Upper lobe of left lung (tissue), 6 donors: ENCODE measurements at regions not wholly inside any gene's neighbourhood (a gene's known extent, or its start where the extent isn't known, plus 50 kb on each side); places are given as distances from the start of the nearest gene placed in this dataset.

Experiments
- ATAC-seq, 2 donors: fragments of 200-7000 bp; cut with Tn5 transposase; one replicate each; pipeline ENCODE4 v1.9.1; 2022; ENCODE audit warnings: mild to moderate bottlenecking in 2 of 2, moderate library complexity in 2 of 2; ENCODE audit not compliant: low FRiP score in 2 of 2
- DNase-seq, 2 donors: peaks; one replicate each; pipeline ENCODE4 v3.0.0-alpha.2; 2019 to 2020
- H3K27ac ChIP-seq, 4 donors: fragments of 200-600 bp; sonication (generic); one replicate each; pipeline ENCODE4 v1.5.1; 2016 to 2019
- H3K27me3 ChIP-seq, 4 donors: fragments of 200-600 bp; sonication (generic); one replicate each; pipeline ENCODE4 v1.5.1; 2017 to 2019
- H3K36me3 ChIP-seq, 4 donors: fragments of 200-600 bp; sonication (generic); one replicate each; pipeline ENCODE4 v1.5.1; 2016 to 2019
- H3K4me1 ChIP-seq, 4 donors: fragments of 200-600 bp; sonication (generic); one replicate each; pipeline ENCODE4 v1.5.1; 2018 to 2019
- H3K4me3 ChIP-seq, 4 donors: fragments of 200-600 bp; sonication (generic); one replicate each; pipeline ENCODE4 v1.5.1; 2017 to 2019; ENCODE audit warnings: mild to moderate bottlenecking in 2 of 4, moderate library complexity in 1 of 4
- H3K9me3 ChIP-seq, 4 donors: fragments of 200-600 bp; sonication (generic); one replicate each; pipeline ENCODE4 v1.5.1; 2018 to 2019
- EP300 ChIP-seq, 4 donors: sonication (generic); formaldehyde crosslinking; IDR thresholded peaks; one replicate each; pipeline ENCODE4 v1.5.1; 2017; ENCODE audit warnings: antibody characterized with exemption in 4 of 4, control low read depth in 2 of 4
- POLR2A ChIP-seq, 4 donors: fragments of 450-650 bp; IDR thresholded peaks; one replicate each; pipeline ENCODE4 v1.5.1; 2016 to 2017; ENCODE audit warnings: antibody characterized with exemption in 4 of 4, mild to moderate bottlenecking in 2 of 4
- POLR2AphosphoS5 ChIP-seq, 2 donors: sonication (generic); formaldehyde crosslinking; IDR thresholded peaks; one replicate each; pipeline ENCODE4 v1.5.1; 2017; ENCODE audit warnings: antibody characterized with exemption in 2 of 2
- WGBS, 2 donors: methylation state at CpG; one replicate each; pipeline ENCODE4 v1.1.5; 2017 to 2018; 5-methylcytosine and 5-hydroxymethylcytosine counted together
- TF ChIP-seq, protein P1 (sequence below), 6 experiments: fragments of 450-650 bp in 4 of 6; fragments of 200-600 bp in 2 of 6; sonication (generic) in 2 of 6; IDR thresholded peaks; one replicate each; pipeline ENCODE4 v1.5.1; 2016 to 2019; ENCODE audit warnings: antibody characterized with exemption in 6 of 6
- donor health status: DM: no; HTN: no; CAD: no; lungs with moderate emphysema.
- donor health status: DM: no; HTN: yes; CAD: no; lungs with severe emphysema.

GRCh38 chr1:201653883-201654282 is 115.0 kb downstream of the NAV1 start:
- peaks cover 0 to 9% (median 0%) of the 10 kb centered on the region in 4 donors for H3K36me3 ChIP-seq
- ATAC-seq, result no peak
- no peak for DNase-seq
- peaks cover 0 to 2% (median 0%) of the 10 kb centered on the region in 4 donors for H3K27me3 ChIP-seq
- no peaks in the 10 kb centered on the region for H3K9me3 ChIP-seq
- TF ChIP-seq, protein P1, sequence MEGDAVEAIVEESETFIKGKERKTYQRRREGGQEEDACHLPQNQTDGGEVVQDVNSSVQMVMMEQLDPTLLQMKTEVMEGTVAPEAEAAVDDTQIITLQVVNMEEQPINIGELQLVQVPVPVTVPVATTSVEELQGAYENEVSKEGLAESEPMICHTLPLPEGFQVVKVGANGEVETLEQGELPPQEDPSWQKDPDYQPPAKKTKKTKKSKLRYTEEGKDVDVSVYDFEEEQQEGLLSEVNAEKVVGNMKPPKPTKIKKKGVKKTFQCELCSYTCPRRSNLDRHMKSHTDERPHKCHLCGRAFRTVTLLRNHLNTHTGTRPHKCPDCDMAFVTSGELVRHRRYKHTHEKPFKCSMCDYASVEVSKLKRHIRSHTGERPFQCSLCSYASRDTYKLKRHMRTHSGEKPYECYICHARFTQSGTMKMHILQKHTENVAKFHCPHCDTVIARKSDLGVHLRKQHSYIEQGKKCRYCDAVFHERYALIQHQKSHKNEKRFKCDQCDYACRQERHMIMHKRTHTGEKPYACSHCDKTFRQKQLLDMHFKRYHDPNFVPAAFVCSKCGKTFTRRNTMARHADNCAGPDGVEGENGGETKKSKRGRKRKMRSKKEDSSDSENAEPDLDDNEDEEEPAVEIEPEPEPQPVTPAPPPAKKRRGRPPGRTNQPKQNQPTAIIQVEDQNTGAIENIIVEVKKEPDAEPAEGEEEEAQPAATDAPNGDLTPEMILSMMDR (IDR thresholded peaks at IDR 0.05), result no peak
- no peak for TF ChIP-seq POLR2AphosphoS5 (IDR thresholded peaks at IDR 0.05)
- no peak for TF ChIP-seq POLR2A (IDR thresholded peaks at IDR 0.05)
- no peak for TF ChIP-seq EP300 (IDR thresholded peaks at IDR 0.05)
- WGBS, 2 donors, result 79 to 88% methylated on average over 2 of the region's 2 CpGs
- H3K27ac ChIP-seq, result no peak overlapping the region
- H3K4me1 ChIP-seq, result peaks cover 9 to 26% (median 22%) of the 10 kb centered on the region in 4 donors
- H3K4me3 ChIP-seq, result no peak overlapping the region

- DNase-seq, result no peak
- 80 to 81% methylated on average over 6 of the region's 6 CpGs for WGBS, 2 donors
Observed at GRCh38 chr1:201655243-201655642, 116.3 kb downstream of the NAV1 start.

DNA sequence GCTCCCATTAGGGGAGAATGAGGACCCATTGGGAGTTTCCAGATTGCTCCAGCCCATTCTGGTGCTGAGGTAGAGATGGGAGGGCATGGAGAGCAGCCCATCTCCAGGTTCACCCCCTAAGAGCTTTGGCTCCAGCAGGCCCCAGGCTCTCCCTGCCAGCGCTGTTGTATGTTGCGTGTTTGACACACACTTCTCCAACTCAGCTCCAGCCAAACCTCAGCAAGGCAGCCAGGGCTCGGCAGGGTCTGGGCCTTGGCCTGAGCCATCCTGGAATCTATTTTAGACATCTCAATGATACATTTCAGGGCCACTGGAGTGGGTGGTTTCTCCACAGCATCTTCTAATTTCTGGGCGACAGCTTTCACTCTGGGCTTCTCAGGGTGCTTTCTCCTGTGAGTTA is 117.0 kb downstream of the NAV1 start:
- no peak for DNase-seq
- ATAC-seq, result peak in 1 of 2 donors; percentile 41
- WGBS, 2 donors, result 89 to 92% methylated on average over 4 of the region's 4 CpGs

More at GRCh38 chr1:201655243-201655642, 116.3 kb downstream of the NAV1 start:
- H3K27ac ChIP-seq, result no peak overlapping the region
- peaks cover 0 to 3% (median 0%) of the 10 kb centered on the region in 4 donors for H3K36me3 ChIP-seq
- no peaks in the 10 kb centered on the region for H3K27me3 ChIP-seq
- no peak overlapping the region for H3K4me3 ChIP-seq
- peaks cover 0 to 13% (median 8%) of the 10 kb centered on the region in 4 donors for H3K4me1 ChIP-seq
- TF ChIP-seq EP300 (IDR thresholded peaks at IDR 0.05) (no peak), POLR2A (IDR thresholded peaks at IDR 0.05) (no peak), POLR2AphosphoS5 (IDR thresholded peaks at IDR 0.05) (no peak)
- TF ChIP-seq, protein P1 (IDR thresholded peaks at IDR 0.05), result no peak
- no peaks in the 10 kb centered on the region for H3K9me3 ChIP-seq
- peak in 1 of 2 donors; percentile 64 for ATAC-seq

DNA sequence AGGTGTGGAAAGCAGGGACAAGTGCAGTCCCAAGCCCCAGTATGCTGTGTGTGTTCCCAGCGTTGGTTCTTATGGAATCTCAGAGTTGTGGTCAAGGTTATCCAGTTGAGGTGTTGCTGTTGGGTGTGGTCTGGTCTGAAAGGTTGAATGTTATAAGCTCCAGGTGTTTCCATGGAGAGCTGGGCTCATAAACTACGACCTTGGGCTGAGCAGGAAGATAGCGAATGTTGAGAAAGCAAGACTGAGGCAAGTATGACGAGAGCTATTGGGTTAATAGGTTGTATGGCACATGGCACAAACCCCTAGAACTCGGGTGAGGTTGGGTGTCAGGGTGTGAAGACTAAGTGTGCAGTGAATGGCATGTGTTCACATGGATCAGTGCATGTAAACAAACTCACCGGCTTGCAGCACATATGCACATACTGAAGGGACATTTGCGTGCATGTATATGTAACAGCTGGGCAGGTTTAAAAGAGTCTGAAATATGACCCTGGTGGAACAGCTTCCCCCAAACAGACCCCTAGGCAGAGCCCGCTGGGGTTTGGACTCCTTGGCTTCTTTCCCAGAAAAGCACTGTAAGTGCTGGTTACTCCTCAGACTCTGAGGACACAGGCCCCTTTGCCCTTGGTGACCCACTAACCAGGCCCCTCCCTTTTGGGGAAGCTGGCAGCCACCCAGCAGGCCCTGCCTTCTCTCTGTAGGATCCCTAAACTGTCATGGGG is 117.5 kb downstream of the NAV1 start:
- peaks cover 0 to 7% (median 0%) of the 10 kb centered on the region in 4 donors for H3K4me1 ChIP-seq
- H3K27ac ChIP-seq, result no peak overlapping the region
- H3K4me3 ChIP-seq, result no peak overlapping the region
- H3K36me3 ChIP-seq, result peaks cover 0 to 3% (median 0%) of the 10 kb centered on the region in 4 donors
- ATAC-seq, result no peak
- 69% methylated on average over 8 of the region's 8 CpGs for WGBS, 2 donors
- H3K9me3 ChIP-seq, result no peaks in the 10 kb centered on the region
- TF ChIP-seq, protein P1 (IDR thresholded peaks at IDR 0.05), result no peak
- TF ChIP-seq POLR2A (IDR thresholded peaks at IDR 0.05), result no peak
- no peak for TF ChIP-seq EP300 (IDR thresholded peaks at IDR 0.05)
- no peak for TF ChIP-seq POLR2AphosphoS5 (IDR thresholded peaks at IDR 0.05)
- no peak for DNase-seq
- no peaks in the 10 kb centered on the region for H3K27me3 ChIP-seq

More for the DNA sequence above, 117.0 kb downstream of the NAV1 start:
- Histone ChIP-seq H3K4me3 (no peak overlapping the region), H3K27me3 (no peaks in the 10 kb centered on the region), H3K9me3 (no peaks in the 10 kb centered on the region), H3K27ac (no peak overlapping the region), H3K4me1 (peaks cover 0 to 7% (median 2%) of the 10 kb centered on the region in 4 donors), H3K36me3 (peaks cover 0 to 3% (median 0%) of the 10 kb centered on the region in 4 donors)
- TF ChIP-seq, protein P1 (IDR thresholded peaks at IDR 0.05), result no peak
- TF ChIP-seq EP300 (IDR thresholded peaks at IDR 0.05) (no peak), POLR2A (IDR thresholded peaks at IDR 0.05) (no peak), POLR2AphosphoS5 (IDR thresholded peaks at IDR 0.05) (no peak)
